ENCODE measurements at regions not wholly inside any gene's neighbourhood (a gene's known extent, or its start where the extent isn't known, plus 50 kb on each side); places are given as distances from the start of the nearest gene placed in this dataset.

DNA sequence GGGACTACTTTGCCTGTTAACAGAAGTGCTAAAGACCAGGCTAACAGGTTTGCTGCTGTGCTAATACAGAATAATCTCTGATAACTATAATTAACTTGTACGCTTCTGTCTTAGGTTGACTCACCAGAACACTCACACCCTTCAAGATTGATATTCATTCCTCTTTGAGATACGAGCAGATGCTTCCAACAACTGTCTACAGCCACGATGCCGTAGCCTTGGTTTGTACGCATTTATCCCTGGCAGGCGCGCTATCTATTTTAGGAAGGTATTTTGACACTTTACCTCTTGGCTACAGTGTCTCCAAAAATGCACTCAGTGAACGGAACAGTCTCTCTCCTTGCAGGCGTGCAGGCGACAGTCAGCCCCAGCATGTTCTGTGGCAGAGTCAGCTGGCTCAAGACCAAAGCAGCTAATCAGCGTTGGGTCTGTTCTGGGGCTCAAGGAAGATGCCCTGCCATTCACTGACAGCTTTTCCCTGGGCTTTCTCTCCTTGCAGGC, 146.4 kb upstream of the PRICKLE1 start:
- WGBS, 2 donors = 63 to 75% methylated on average over 11 of the region's 11 CpGs
- ATAC-seq (ENCODE audit: insufficient read depth, low FRiP score) (no peak), DNase-seq (peak; percentile 56 to 76 (median 70))
- peak overlapping the region in 1 of 2 donors; percentile 55 for H3K27ac ChIP-seq (ENCODE audit: low read depth in 1 of 2, low read length in 1 of 2)
- H3K9ac ChIP-seq (ENCODE audit: insufficient read depth in 1 of 2, low read length in 2 of 2) = no peak overlapping the region
- TF ChIP-seq, protein P1, sequence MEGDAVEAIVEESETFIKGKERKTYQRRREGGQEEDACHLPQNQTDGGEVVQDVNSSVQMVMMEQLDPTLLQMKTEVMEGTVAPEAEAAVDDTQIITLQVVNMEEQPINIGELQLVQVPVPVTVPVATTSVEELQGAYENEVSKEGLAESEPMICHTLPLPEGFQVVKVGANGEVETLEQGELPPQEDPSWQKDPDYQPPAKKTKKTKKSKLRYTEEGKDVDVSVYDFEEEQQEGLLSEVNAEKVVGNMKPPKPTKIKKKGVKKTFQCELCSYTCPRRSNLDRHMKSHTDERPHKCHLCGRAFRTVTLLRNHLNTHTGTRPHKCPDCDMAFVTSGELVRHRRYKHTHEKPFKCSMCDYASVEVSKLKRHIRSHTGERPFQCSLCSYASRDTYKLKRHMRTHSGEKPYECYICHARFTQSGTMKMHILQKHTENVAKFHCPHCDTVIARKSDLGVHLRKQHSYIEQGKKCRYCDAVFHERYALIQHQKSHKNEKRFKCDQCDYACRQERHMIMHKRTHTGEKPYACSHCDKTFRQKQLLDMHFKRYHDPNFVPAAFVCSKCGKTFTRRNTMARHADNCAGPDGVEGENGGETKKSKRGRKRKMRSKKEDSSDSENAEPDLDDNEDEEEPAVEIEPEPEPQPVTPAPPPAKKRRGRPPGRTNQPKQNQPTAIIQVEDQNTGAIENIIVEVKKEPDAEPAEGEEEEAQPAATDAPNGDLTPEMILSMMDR (IDR thresholded peaks at IDR 0.05; ENCODE audit: control extremely low read depth, extremely low read depth) = no peak
- no peaks in the 10 kb centered on the region for H3K9me3 ChIP-seq (ENCODE audit: control insufficient read depth in 4 of 4, insufficient read depth in 3 of 4, low read length in 3 of 4)
- no peak overlapping the region for H3K4me3 ChIP-seq
- no peaks in the 10 kb centered on the region for H3K36me3 ChIP-seq (ENCODE audit: control insufficient read depth in 4 of 4, insufficient read depth in 4 of 4, low read length in 4 of 4)
- peaks cover 1 to 26% (median 9%) of the 10 kb centered on the region in 5 donors for H3K4me1 ChIP-seq (ENCODE audit: control insufficient read depth in 5 of 5, insufficient read depth in 5 of 5, low read length in 5 of 5)
- H3K27me3 ChIP-seq (ENCODE audit: control insufficient read depth in 3 of 3, insufficient read depth in 3 of 3, low read length in 2 of 3) = no peaks in the 10 kb centered on the region

DNA sequence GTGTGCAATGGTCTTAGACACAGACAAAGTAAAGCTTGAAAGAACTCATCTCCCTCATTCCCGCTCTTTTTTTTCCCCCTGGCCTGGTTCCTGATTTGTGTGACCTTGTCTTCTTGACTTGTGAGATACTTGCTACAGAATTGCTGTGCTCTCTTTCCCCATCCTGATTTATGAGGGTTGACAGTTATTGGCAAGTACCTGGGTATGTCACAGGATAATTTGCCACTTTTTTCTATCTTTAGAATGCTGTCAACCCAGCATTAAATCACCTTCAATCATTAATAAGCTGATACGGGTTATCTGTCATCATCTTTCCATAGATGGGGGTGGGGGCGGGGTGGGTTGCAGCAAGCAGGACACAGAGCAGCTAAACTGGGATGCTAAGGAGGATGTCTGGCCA, 144.4 kb upstream of the PRICKLE1 start:
- H3K36me3 ChIP-seq (ENCODE audit: control insufficient read depth in 4 of 4, insufficient read depth in 4 of 4, low read length in 4 of 4) = no peaks in the 10 kb centered on the region
- 57 to 90% methylated on average over 3 of the region's 3 CpGs for WGBS, 2 donors
- no peaks in the 10 kb centered on the region for H3K27me3 ChIP-seq (ENCODE audit: control insufficient read depth in 3 of 3, insufficient read depth in 3 of 3, low read length in 2 of 3)
- peaks cover 1 to 26% (median 9%) of the 10 kb centered on the region in 5 donors for H3K4me1 ChIP-seq (ENCODE audit: control insufficient read depth in 5 of 5, insufficient read depth in 5 of 5, low read length in 5 of 5)
- ATAC-seq (ENCODE audit: insufficient read depth, low FRiP score) (no peak), DNase-seq (no peak)
- TF ChIP-seq, protein P1 (IDR thresholded peaks at IDR 0.05; ENCODE audit: control extremely low read depth, extremely low read depth) = no peak
- H3K27ac ChIP-seq (ENCODE audit: low read depth in 1 of 2, low read length in 1 of 2) = no peak overlapping the region
- no peaks in the 10 kb centered on the region for H3K9me3 ChIP-seq (ENCODE audit: control insufficient read depth in 4 of 4, insufficient read depth in 3 of 4, low read length in 3 of 4)
- no peak overlapping the region for H3K9ac ChIP-seq (ENCODE audit: insufficient read depth in 1 of 2, low read length in 2 of 2)
- H3K4me3 ChIP-seq = no peak overlapping the region

DNA sequence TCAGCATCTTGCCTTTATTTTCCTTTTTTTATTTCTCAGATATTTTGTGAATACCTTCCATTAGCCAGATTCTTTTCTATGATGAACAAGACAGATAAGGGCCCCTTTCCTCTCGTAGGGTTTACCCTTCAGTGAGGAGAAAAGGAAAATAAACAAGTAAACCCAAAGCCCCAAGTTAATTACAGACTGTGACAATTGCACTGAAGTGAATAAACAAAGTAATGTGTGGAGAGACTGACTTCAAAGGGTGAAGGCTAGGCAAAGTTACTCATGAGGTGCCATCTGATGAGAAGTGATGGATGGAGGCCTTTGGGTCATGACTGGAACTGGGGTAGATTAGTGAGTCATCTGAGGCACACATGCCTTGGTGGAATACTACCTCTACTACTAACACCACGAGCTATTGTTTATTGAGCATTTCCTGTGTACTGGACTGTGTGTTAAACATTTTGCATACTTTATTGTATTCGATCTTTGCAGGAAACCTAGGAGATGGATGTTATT, 143.4 kb upstream of the PRICKLE1 start:
- Histone ChIP-seq H3K9ac (ENCODE audit: insufficient read depth in 1 of 2, low read length in 2 of 2) (no peak overlapping the region), H3K4me1 (ENCODE audit: control insufficient read depth in 5 of 5, insufficient read depth in 5 of 5, low read length in 5 of 5) (peaks cover 1 to 26% (median 9%) of the 10 kb centered on the region in 5 donors), H3K4me3 (no peak overlapping the region), H3K27me3 (ENCODE audit: control insufficient read depth in 3 of 3, insufficient read depth in 3 of 3, low read length in 2 of 3) (no peaks in the 10 kb centered on the region), H3K9me3 (ENCODE audit: control insufficient read depth in 4 of 4, insufficient read depth in 3 of 4, low read length in 3 of 4) (no peaks in the 10 kb centered on the region), H3K27ac (ENCODE audit: low read depth in 1 of 2, low read length in 1 of 2) (no peak overlapping the region), H3K36me3 (ENCODE audit: control insufficient read depth in 4 of 4, insufficient read depth in 4 of 4, low read length in 4 of 4) (no peaks in the 10 kb centered on the region)
- TF ChIP-seq, protein P1 (IDR thresholded peaks at IDR 0.05; ENCODE audit: control extremely low read depth, extremely low read depth) = no peak
- WGBS, 2 donors = 60 to 65% methylated on average over 3 of the region's 3 CpGs
- DNase-seq = no peak
- ATAC-seq (ENCODE audit: insufficient read depth, low FRiP score) = no peak

DNA sequence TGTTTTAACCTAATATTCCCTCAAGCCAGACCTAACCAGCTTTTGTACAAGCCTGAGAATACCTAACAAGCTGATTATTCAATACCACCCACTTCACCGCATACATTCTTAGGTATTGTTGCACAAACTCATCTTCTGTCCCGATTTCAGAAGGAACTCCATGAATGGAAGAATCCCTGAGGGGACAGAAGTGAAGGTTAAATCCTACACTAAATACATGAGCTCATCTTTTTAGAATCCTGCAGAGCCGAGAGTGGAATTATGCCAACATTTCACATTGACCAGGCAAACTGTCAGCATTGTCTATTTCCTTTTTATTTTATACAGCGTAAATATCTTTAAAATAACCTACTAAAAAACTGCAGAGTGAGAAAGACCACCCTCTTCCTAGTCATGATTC, 140.7 kb upstream of the PRICKLE1 start:
- H3K27me3 ChIP-seq (ENCODE audit: control insufficient read depth in 3 of 3, insufficient read depth in 3 of 3, low read length in 2 of 3) = no peaks in the 10 kb centered on the region
- no peak for ATAC-seq (ENCODE audit: insufficient read depth, low FRiP score)
- no peak overlapping the region for H3K9ac ChIP-seq (ENCODE audit: insufficient read depth in 1 of 2, low read length in 2 of 2)
- H3K4me1 ChIP-seq (ENCODE audit: control insufficient read depth in 5 of 5, insufficient read depth in 5 of 5, low read length in 5 of 5) = peaks cover 1 to 4% (median 2%) of the 10 kb centered on the region in 5 donors
- no peak for DNase-seq
- WGBS, 2 donors = 76 to 80% methylated on average over 4 of the region's 4 CpGs
- no peaks in the 10 kb centered on the region for H3K36me3 ChIP-seq (ENCODE audit: control insufficient read depth in 4 of 4, insufficient read depth in 4 of 4, low read length in 4 of 4)
- TF ChIP-seq, protein P1 (IDR thresholded peaks at IDR 0.05; ENCODE audit: control extremely low read depth, extremely low read depth) = no peak
- peaks cover 0 to 5% (median 3%) of the 10 kb centered on the region in 4 donors for H3K9me3 ChIP-seq (ENCODE audit: control insufficient read depth in 4 of 4, insufficient read depth in 3 of 4, low read length in 3 of 4)
- H3K27ac ChIP-seq (ENCODE audit: low read depth in 1 of 2, low read length in 1 of 2) = no peak overlapping the region
- no peak overlapping the region for H3K4me3 ChIP-seq

All from lung (tissue), 11 donors.